ENCODE measurements at regions not wholly inside any gene's neighbourhood (a gene's known extent, or its start where the extent isn't known, plus 50 kb on each side); places are given as distances from the start of the nearest gene placed in this dataset.

DNA sequence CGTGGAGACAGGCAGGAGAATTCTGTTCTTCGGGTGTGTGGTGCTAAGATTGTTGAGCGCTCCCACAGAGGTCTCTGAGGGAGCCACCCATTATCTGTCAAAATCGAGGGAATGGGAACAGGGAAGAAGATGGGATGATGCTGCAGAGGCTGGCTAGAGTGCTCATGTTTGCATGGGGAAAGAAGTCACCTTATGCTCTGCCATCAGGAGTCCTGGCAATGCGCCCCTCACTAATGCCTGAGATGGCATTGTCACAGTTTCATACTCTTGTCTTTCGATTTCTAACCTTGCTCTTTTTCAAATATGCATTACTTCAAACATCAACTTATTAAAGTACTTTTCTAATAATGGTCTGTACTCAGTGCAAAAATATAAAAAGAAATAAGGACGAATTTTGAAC lies 463.3 kb upstream of the CELF4 start:
- H3K9me3 ChIP-seq (ENCODE audit: insufficient read depth, low read depth, low read length) = no peaks in the 10 kb centered on the region
- TF ChIP-seq CTCF (IDR thresholded peaks at IDR 0.05; ENCODE audit: insufficient read depth, low read depth, low read length) (no peak), EZH2 (IDR thresholded peaks at IDR 0.05; ENCODE audit: insufficient read depth, low read length) (no peak)
- Mint-ChIP-seq H3K4me3 (ENCODE audit: unreplicated experiment) (no peak overlapping the region), H3K4me1 (ENCODE audit: low read depth, unreplicated experiment) (peaks cover 8% of the 10 kb centered on the region), H3K9me3 (ENCODE audit: unreplicated experiment) (no peaks in the 10 kb centered on the region), H3K27me3 (ENCODE audit: low read depth, unreplicated experiment) (peaks cover 8% of the 10 kb centered on the region), H3K27ac (ENCODE audit: unreplicated experiment) (no peak overlapping the region), H3K36me3 (ENCODE audit: low read depth, unreplicated experiment) (no peaks in the 10 kb centered on the region)
- FAIRE-seq (no peak), DNase-seq (ENCODE audit: low read depth) (no peak)
- H4K20me1 ChIP-seq (ENCODE audit: insufficient read depth, low read length) = no peaks in the 10 kb centered on the region
- no peaks in the 10 kb centered on the region for H3K27me3 ChIP-seq (ENCODE audit: insufficient read depth, low read length)
- no peaks in the 10 kb centered on the region for H3K36me3 ChIP-seq (ENCODE audit: insufficient read depth, low read length)
- no peak overlapping the region for H3K4me3 ChIP-seq (ENCODE audit: insufficient read depth, low read depth, low read length)
- no peak overlapping the region for H3K4me2 ChIP-seq (ENCODE audit: low read length)
- no peak overlapping the region for H3K27ac ChIP-seq (ENCODE audit: low read depth, low read length)
- H3K9ac ChIP-seq (ENCODE audit: low read length) = no peak overlapping the region
- no peaks in the 10 kb centered on the region for H3K4me1 ChIP-seq (ENCODE audit: insufficient read depth, low read length)
- H2AFZ ChIP-seq (ENCODE audit: low read depth, low read length) = no peak overlapping the region
- H3K79me2 ChIP-seq (ENCODE audit: insufficient read depth, low read length) = no peaks in the 10 kb centered on the region

DNA sequence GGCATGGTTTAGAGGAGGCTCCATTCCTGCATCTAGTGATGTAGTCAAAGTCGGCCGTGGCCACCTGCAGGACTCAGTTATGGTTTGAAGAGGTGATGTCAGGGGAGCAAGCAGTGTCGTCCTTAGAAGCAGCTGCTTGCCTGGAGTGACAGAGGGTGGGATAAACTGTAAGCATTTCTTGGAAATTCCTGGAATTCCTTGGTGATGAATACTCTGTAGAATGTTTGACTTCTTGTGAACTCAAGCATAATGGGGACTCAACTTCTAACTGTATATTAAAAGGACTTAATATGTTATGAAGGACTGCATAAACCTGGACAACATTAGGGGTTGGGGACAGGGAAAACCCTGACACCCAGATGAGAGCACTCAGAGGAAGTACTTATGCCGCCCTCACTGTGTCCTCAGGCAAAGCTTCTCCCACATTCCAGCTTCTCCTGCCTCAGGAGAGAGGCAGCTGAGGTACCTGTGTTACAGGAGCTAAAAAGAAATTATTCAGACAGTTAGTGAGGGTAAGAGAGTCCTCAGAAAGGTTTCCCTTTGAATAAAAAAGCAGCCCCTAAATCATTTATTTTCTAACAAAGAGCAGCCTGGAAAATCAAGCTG lies 459.9 kb upstream of the CELF4 start:
- H3K9ac ChIP-seq (ENCODE audit: low read length) = no peak overlapping the region
- DNase-seq (ENCODE audit: low read depth) = peak; percentile 10
- Mint-ChIP-seq H3K4me1 (ENCODE audit: low read depth, unreplicated experiment) (peaks cover 7% of the 10 kb centered on the region), H3K9me3 (ENCODE audit: unreplicated experiment) (no peaks in the 10 kb centered on the region), H3K27me3 (ENCODE audit: low read depth, unreplicated experiment) (peaks cover 8% of the 10 kb centered on the region), H3K36me3 (ENCODE audit: low read depth, unreplicated experiment) (no peaks in the 10 kb centered on the region), H3K27ac (ENCODE audit: unreplicated experiment) (peak overlapping the region; percentile 84), H3K4me3 (ENCODE audit: unreplicated experiment) (no peak overlapping the region)
- H3K9me3 ChIP-seq (ENCODE audit: insufficient read depth, low read depth, low read length) = no peaks in the 10 kb centered on the region
- FAIRE-seq = no peak
- no peaks in the 10 kb centered on the region for H4K20me1 ChIP-seq (ENCODE audit: insufficient read depth, low read length)
- no peak overlapping the region for H2AFZ ChIP-seq (ENCODE audit: low read depth, low read length)
- no peaks in the 10 kb centered on the region for H3K4me1 ChIP-seq (ENCODE audit: insufficient read depth, low read length)
- peak overlapping the region; percentile 20 for H3K4me2 ChIP-seq (ENCODE audit: low read length)
- H3K27ac ChIP-seq (ENCODE audit: low read depth, low read length) = no peak overlapping the region
- H3K79me2 ChIP-seq (ENCODE audit: insufficient read depth, low read length) = no peaks in the 10 kb centered on the region
- TF ChIP-seq EZH2 (IDR thresholded peaks at IDR 0.05; ENCODE audit: insufficient read depth, low read length) = no peak
- no peak for TF ChIP-seq CTCF (IDR thresholded peaks at IDR 0.05; ENCODE audit: insufficient read depth, low read depth, low read length)
- no peaks in the 10 kb centered on the region for H3K27me3 ChIP-seq (ENCODE audit: insufficient read depth, low read length)
- H3K36me3 ChIP-seq (ENCODE audit: insufficient read depth, low read length) = no peaks in the 10 kb centered on the region
- H3K4me3 ChIP-seq (ENCODE audit: insufficient read depth, low read depth, low read length) = no peak overlapping the region

- no peak overlapping the region for H3K4me3 ChIP-seq (ENCODE audit: insufficient read depth, low read depth, low read length)
- no peaks in the 10 kb centered on the region for H3K79me2 ChIP-seq (ENCODE audit: insufficient read depth, low read length)
- Mint-ChIP-seq H3K9me3 (ENCODE audit: unreplicated experiment) (no peaks in the 10 kb centered on the region), H3K27me3 (ENCODE audit: low read depth, unreplicated experiment) (peaks cover 5% of the 10 kb centered on the region), H3K4me1 (ENCODE audit: low read depth, unreplicated experiment) (peaks cover 19% of the 10 kb centered on the region), H3K27ac (ENCODE audit: unreplicated experiment) (peak overlapping the region; percentile 47), H3K4me3 (ENCODE audit: unreplicated experiment) (no peak overlapping the region), H3K36me3 (ENCODE audit: low read depth, unreplicated experiment) (no peaks in the 10 kb centered on the region)
- no peak for FAIRE-seq
- H3K9ac ChIP-seq (ENCODE audit: low read length) = no peak overlapping the region
- no peak overlapping the region for H3K27ac ChIP-seq (ENCODE audit: low read depth, low read length)
- no peak overlapping the region for H3K4me2 ChIP-seq (ENCODE audit: low read length)
- no peak for DNase-seq (ENCODE audit: low read depth)
- H3K9me3 ChIP-seq (ENCODE audit: insufficient read depth, low read depth, low read length) = no peaks in the 10 kb centered on the region
- TF ChIP-seq EZH2 (IDR thresholded peaks at IDR 0.05; ENCODE audit: insufficient read depth, low read length) (no peak), CTCF (IDR thresholded peaks at IDR 0.05; ENCODE audit: insufficient read depth, low read depth, low read length) (no peak)
- no peaks in the 10 kb centered on the region for H3K4me1 ChIP-seq (ENCODE audit: insufficient read depth, low read length)
- H2AFZ ChIP-seq (ENCODE audit: low read depth, low read length) = no peak overlapping the region
- no peaks in the 10 kb centered on the region for H3K36me3 ChIP-seq (ENCODE audit: insufficient read depth, low read length)
- no peaks in the 10 kb centered on the region for H4K20me1 ChIP-seq (ENCODE audit: insufficient read depth, low read length)
- no peaks in the 10 kb centered on the region for H3K27me3 ChIP-seq (ENCODE audit: insufficient read depth, low read length)
These were observed 458.3 kb upstream of the CELF4 start for GRCh38 chr18:38023871-38024270.
